NCI-H128 (cell line): ENCODE measurements at regions not wholly inside any gene's neighbourhood (a gene's known extent, or its start where the extent isn't known, plus 50 kb on each side); places are given as distances from the start of the nearest gene placed in this dataset.
A peak's percentile ranks its signal among the peaks of the same experiment; 100 is the strongest.

ENCODE experiments used
- DNase-seq: peaks from one replicate; lab custom pipeline; 2025; ENCODE audit not compliant: unreplicated experiment; lab: John Stamatoyannopoulos, UW

- no peak for DNase-seq
Measured at GRCh38 chr3:150220799-150221198, 187.3 kb upstream of the TSC22D2 start.

- no peak for DNase-seq
Measured at GRCh38 chr3:150220041-150220440, 188.1 kb upstream of the TSC22D2 start.

- DNase-seq: no peak
Measured at GRCh38 chr3:150218841-150219240, 189.3 kb upstream of the TSC22D2 start.

- no peak for DNase-seq
Measured at GRCh38 chr3:150218236-150218635, 189.9 kb upstream of the TSC22D2 start.

GRCh38 chr3:150217691-150218090 is 190.4 kb upstream of the TSC22D2 start:
- no peak for DNase-seq

- DNase-seq: no peak
Measured at GRCh38 chr3:150216866-150217600, 191.1 kb upstream of the TSC22D2 start.

- peak; percentile 91 for DNase-seq
Measured at GRCh38 chr3:150216041-150216811, 191.9 kb upstream of the TSC22D2 start.

GRCh38 chr3:150215616-150216015 is 192.5 kb upstream of the TSC22D2 start:
- DNase-seq: no peak

GRCh38 chr3:150213577-150213976 is 194.5 kb upstream of the TSC22D2 start:
- no peak for DNase-seq

- no peak for DNase-seq
Measured at GRCh38 chr3:150210461-150211110, 197.5 kb upstream of the TSC22D2 start.

- DNase-seq: no peak
Measured at GRCh38 chr3:150203273-150203672, 204.8 kb upstream of the TSC22D2 start.

GRCh38 chr3:150202711-150203110 is 205.4 kb upstream of the TSC22D2 start:
- DNase-seq: no peak

GRCh38 chr3:150194957-150195356 is 213.1 kb upstream of the TSC22D2 start:
- DNase-seq: no peak

GRCh38 chr3:150194513-150194912 is 213.6 kb upstream of the TSC22D2 start:
- no peak for DNase-seq

GRCh38 chr3:150184426-150185071 is 213.9 kb upstream of the PFN2 start:
- no peak for DNase-seq

- peak; percentile 44 for DNase-seq
Measured at GRCh38 chr3:150183678-150184425, 213.2 kb upstream of the PFN2 start.

- DNase-seq: no peak
Measured at GRCh38 chr3:150180334-150180733, 209.6 kb upstream of the PFN2 start.

- DNase-seq: no peak
Measured at GRCh38 chr3:150179330-150179729, 208.6 kb upstream of the PFN2 start.

- no peak for DNase-seq
Measured at GRCh38 chr3:150177673-150178381, 207.1 kb upstream of the PFN2 start.

- no peak for DNase-seq
Measured at GRCh38 chr3:150174179-150174578, 203.5 kb upstream of the PFN2 start.
